ENCODE measurements at regions not wholly inside any gene's neighbourhood (a gene's known extent, or its start where the extent isn't known, plus 50 kb on each side); places are given as distances from the start of the nearest gene placed in this dataset.
"Not testable (repeated sequence)": the region's sequence is repeated elsewhere in the genome, so short reads cannot be mapped to it uniquely, and the experiment has no call there.

DNA sequence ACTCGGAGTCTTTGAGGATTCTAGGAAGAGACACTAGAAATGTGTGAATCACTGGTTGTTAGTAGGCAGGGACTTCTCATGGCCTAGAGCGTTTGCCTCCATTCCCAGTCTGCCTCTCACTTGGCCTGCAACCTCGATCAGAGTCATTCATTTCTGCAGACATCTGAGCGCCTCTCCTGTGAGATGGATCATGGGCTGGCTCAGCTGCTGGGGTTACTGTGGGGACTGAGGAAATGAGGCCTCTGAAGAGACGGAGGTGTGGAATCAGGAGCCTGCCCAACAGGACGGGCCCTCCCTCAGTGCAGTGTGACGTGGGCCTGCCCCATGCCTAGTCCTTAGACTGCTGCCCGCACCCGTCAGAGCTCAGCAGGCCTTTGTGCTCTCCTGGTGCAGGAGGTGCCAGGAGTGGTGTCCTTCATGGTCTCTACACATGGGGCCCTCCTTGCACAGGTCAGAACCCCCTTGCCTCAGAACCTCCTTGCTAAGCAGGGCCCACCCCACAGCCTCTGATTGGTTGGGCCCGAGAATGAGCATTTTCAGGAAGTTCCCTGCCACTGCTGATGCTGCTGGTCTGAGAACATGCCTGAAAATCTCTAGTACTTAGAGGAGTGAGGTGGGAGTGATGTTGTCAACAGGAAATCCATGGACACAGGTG is 99.4 kb downstream of the NPIPB11 start:
- Mint-ChIP-seq H3K4me1 (peaks cover 32 to 37% of the 10 kb centered on the region in 2 donors), H3K27me3 (ENCODE audit: low read depth in 2 of 2) (no peaks in the 10 kb centered on the region), H3K36me3 (no peaks in the 10 kb centered on the region), H3K9me3 (no peaks in the 10 kb centered on the region), H3K4me3 (peak overlapping the region; percentile 79), H3K27ac (peak overlapping the region; percentile 86 to 88)
- Histone ChIP-seq H3K4me3 (ENCODE audit: low read length) (no peak overlapping the region), H3K27ac (ENCODE audit: low read length) (peak overlapping the region; percentile 88), H3K27me3 (ENCODE audit: control insufficient read depth, insufficient read depth, low read length) (no peaks in the 10 kb centered on the region), H3K36me3 (ENCODE audit: control insufficient read depth, insufficient read depth, low read length) (peaks cover 3% of the 10 kb centered on the region), H3K9me3 (ENCODE audit: control insufficient read depth, insufficient read depth, low read length) (no peaks in the 10 kb centered on the region), H3K4me1 (ENCODE audit: control insufficient read depth, insufficient read depth, low read length) (peaks cover 22% of the 10 kb centered on the region)
- TF ChIP-seq, protein P1, sequence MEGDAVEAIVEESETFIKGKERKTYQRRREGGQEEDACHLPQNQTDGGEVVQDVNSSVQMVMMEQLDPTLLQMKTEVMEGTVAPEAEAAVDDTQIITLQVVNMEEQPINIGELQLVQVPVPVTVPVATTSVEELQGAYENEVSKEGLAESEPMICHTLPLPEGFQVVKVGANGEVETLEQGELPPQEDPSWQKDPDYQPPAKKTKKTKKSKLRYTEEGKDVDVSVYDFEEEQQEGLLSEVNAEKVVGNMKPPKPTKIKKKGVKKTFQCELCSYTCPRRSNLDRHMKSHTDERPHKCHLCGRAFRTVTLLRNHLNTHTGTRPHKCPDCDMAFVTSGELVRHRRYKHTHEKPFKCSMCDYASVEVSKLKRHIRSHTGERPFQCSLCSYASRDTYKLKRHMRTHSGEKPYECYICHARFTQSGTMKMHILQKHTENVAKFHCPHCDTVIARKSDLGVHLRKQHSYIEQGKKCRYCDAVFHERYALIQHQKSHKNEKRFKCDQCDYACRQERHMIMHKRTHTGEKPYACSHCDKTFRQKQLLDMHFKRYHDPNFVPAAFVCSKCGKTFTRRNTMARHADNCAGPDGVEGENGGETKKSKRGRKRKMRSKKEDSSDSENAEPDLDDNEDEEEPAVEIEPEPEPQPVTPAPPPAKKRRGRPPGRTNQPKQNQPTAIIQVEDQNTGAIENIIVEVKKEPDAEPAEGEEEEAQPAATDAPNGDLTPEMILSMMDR (IDR thresholded peaks at IDR 0.05) = no peak
- peak; percentile 23 to 55 (median 41) for ATAC-seq
- 67% methylated on average over 10 of the region's 10 CpGs for WGBS (ENCODE audit: insufficient coverage)
- DNase-seq = no peak
- intact Hi-C loops (cut with micrococcal nuclease) = no loop called here

DNA sequence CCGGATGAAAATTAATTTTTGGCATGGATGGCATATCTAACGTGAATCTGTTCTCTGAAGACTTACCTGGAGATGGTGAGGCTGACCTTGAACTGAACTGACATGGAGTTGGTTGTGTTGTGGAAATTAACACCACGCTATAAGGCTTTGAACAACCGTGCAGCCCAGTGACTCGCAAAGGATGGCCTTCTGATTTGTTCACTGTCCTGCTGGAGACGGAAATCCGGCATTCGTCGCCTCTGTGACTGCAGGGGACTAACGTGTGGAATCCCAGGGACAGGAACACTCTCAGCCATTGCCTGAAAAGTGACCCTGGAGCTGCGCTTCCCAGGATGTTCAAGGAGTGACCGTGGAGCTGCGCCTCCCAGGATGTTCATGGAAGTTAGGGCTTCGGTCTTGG is 100.3 kb downstream of the NPIPB11 start:
- Histone ChIP-seq H3K27me3 (ENCODE audit: control insufficient read depth, insufficient read depth, low read length) (no peaks in the 10 kb centered on the region), H3K4me1 (ENCODE audit: control insufficient read depth, insufficient read depth, low read length) (peaks cover 28% of the 10 kb centered on the region), H3K36me3 (ENCODE audit: control insufficient read depth, insufficient read depth, low read length) (peaks cover 3% of the 10 kb centered on the region), H3K27ac (ENCODE audit: low read length) (no peak overlapping the region), H3K9me3 (ENCODE audit: control insufficient read depth, insufficient read depth, low read length) (no peaks in the 10 kb centered on the region), H3K4me3 (ENCODE audit: low read length) (no peak overlapping the region)
- 95% methylated on average over 14 of the region's 14 CpGs for WGBS (ENCODE audit: insufficient coverage)
- no peaks in the 10 kb centered on the region for H3K36me3 Mint-ChIP-seq
- H3K27ac Mint-ChIP-seq = peak overlapping the region; percentile 86 to 88
- ATAC-seq (no peak), DNase-seq (no peak)
- intact Hi-C loops (cut with micrococcal nuclease) = no loop called here
- TF ChIP-seq, protein P1 (IDR thresholded peaks at IDR 0.05) = no peak
- peak overlapping the region; percentile 79 for H3K4me3 Mint-ChIP-seq
- H3K27me3 Mint-ChIP-seq (ENCODE audit: low read depth in 2 of 2) = no peaks in the 10 kb centered on the region
- H3K4me1 Mint-ChIP-seq = peaks cover 32 to 37% of the 10 kb centered on the region in 2 donors
- no peaks in the 10 kb centered on the region for H3K9me3 Mint-ChIP-seq

DNA sequence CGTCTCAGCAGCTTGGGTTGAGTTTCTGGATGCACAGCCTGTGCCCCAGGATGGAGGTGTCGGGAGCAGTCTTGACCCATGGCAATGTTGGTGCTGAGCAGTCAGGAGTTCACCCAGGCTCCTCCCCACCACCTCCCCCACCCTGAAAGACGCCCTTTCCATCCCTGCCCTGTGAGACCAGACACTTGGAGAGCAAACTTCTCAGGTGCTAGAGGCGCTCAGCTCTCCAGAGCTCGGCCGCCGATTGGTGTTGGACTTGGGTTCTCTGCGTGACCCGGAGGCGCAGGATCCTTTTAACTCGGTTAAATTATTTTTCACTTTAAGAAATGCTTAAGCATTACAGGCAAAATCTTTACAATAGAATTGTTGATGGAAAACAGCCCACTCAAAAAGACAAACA is 101.5 kb downstream of the NPIPB11 start:
- H3K9me3 Mint-ChIP-seq; H3K9me3 ChIP-seq (ENCODE audit: control insufficient read depth, insufficient read depth, low read length); H3K4me3 ChIP-seq (ENCODE audit: low read length); H3K36me3 Mint-ChIP-seq; intact Hi-C loops (cut with micrococcal nuclease); ATAC-seq; H3K4me3 Mint-ChIP-seq; H3K27me3 Mint-ChIP-seq (ENCODE audit: low read depth in 2 of 2); H3K27ac Mint-ChIP-seq; H3K27me3 ChIP-seq (ENCODE audit: control insufficient read depth, insufficient read depth, low read length); H3K36me3 ChIP-seq (ENCODE audit: control insufficient read depth, insufficient read depth, low read length); H3K27ac ChIP-seq (ENCODE audit: low read length); DNase-seq: not testable (repeated sequence)
- peaks cover 37 to 40% of the 10 kb centered on the region in 2 donors for H3K4me1 Mint-ChIP-seq
- 96% methylated on average over 11 of the region's 11 CpGs for WGBS (ENCODE audit: insufficient coverage)
- peaks cover 40% of the 10 kb centered on the region for H3K4me1 ChIP-seq (ENCODE audit: control insufficient read depth, insufficient read depth, low read length)

DNA sequence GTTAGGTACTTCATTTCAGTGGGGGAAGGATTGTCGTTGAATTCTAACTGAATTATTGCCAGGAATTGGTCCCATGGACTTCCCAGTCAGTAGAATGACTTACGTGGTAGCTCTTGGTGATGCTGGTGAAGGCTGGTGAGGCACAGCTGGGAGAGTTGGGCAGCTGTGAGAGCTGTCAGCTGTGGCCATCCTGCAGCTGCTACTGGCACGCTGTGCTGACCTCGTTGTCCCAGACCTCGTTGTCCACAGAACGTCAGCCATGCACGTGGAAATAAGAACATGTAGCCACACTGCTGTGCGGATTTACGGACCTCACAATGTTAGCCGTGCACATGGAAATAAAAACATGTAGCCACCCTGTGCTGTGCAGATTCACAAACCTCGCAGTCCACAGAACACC is 102.3 kb downstream of the NPIPB11 start:
- Mint-ChIP-seq H3K27me3 (ENCODE audit: low read depth in 2 of 2) (no peaks in the 10 kb centered on the region), H3K36me3 (no peaks in the 10 kb centered on the region), H3K9me3 (no peaks in the 10 kb centered on the region), H3K4me3 (no peak overlapping the region), H3K27ac (no peak overlapping the region), H3K4me1 (peaks cover 35 to 43% of the 10 kb centered on the region in 2 donors)
- peaks cover 40% of the 10 kb centered on the region for H3K4me1 ChIP-seq (ENCODE audit: control insufficient read depth, insufficient read depth, low read length)
- intact Hi-C loops (cut with micrococcal nuclease) = no loop called here
- 93% methylated on average over 11 of the region's 11 CpGs for whole genome bisulfite sequencing (ENCODE audit: insufficient coverage)
- no peak overlapping the region for H3K27ac ChIP-seq (ENCODE audit: low read length)
- H3K4me3 ChIP-seq (ENCODE audit: low read length) = no peak overlapping the region
- TF ChIP-seq, protein P1 (IDR thresholded peaks at IDR 0.05) = no peak
- DNase-seq = no peak
- ATAC-seq = no peak
- peaks cover 3% of the 10 kb centered on the region for H3K36me3 ChIP-seq (ENCODE audit: control insufficient read depth, insufficient read depth, low read length)
- no peaks in the 10 kb centered on the region for H3K9me3 ChIP-seq (ENCODE audit: control insufficient read depth, insufficient read depth, low read length)
- H3K27me3 ChIP-seq (ENCODE audit: control insufficient read depth, insufficient read depth, low read length) = no peaks in the 10 kb centered on the region
